ENCODE measurements at regions not wholly inside any gene's neighbourhood (a gene's known extent, or its start where the extent isn't known, plus 50 kb on each side); places are given as distances from the start of the nearest gene placed in this dataset.
"Not testable (repeated sequence)": the region's sequence is repeated elsewhere in the genome, so short reads cannot be mapped to it uniquely, and the experiment has no call there.

GRCh38 chr2:87567912-87568311, 180.0 kb upstream of the PLGLB2 start:
- not testable (repeated sequence) for TF ChIP-seq CBX8 (IDR thresholded peaks at IDR 0.05); FOSL2 (IDR thresholded peaks at IDR 0.05); FOSL2 (CRISPR knock-in tag; IDR thresholded peaks at IDR 0.05); BHLHE40 (IDR thresholded peaks at IDR 0.05; ENCODE audit: low read depth, low read length)
- TF ChIP-seq, protein P1, sequence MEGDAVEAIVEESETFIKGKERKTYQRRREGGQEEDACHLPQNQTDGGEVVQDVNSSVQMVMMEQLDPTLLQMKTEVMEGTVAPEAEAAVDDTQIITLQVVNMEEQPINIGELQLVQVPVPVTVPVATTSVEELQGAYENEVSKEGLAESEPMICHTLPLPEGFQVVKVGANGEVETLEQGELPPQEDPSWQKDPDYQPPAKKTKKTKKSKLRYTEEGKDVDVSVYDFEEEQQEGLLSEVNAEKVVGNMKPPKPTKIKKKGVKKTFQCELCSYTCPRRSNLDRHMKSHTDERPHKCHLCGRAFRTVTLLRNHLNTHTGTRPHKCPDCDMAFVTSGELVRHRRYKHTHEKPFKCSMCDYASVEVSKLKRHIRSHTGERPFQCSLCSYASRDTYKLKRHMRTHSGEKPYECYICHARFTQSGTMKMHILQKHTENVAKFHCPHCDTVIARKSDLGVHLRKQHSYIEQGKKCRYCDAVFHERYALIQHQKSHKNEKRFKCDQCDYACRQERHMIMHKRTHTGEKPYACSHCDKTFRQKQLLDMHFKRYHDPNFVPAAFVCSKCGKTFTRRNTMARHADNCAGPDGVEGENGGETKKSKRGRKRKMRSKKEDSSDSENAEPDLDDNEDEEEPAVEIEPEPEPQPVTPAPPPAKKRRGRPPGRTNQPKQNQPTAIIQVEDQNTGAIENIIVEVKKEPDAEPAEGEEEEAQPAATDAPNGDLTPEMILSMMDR (IDR thresholded peaks at IDR 0.05) = not testable (repeated sequence)
